Liver (tissue), 8 donors: ENCODE measurements at regions not wholly inside any gene's neighbourhood (a gene's known extent, or its start where the extent isn't known, plus 50 kb on each side); places are given as distances from the start of the nearest gene placed in this dataset.

Source experiments
- DNase-seq: peaks from one replicate; pipeline ENCODE4 v3.0.0-alpha.2; 2017; ENCODE audit warnings: low spot score
- H3K27ac ChIP-seq, 2 donors: one replicate each; pipeline ENCODE4 v1.7.0; 2013; ENCODE audit warnings: inconsistent platforms in 2 of 2, low read length in 2 of 2, control low read depth in 1 of 2, low read depth in 1 of 2, mild to moderate bottlenecking in 1 of 2
- H3K27me3 ChIP-seq, 4 donors: one replicate each; pipeline versions ENCODE4 v1.6.1 to v1.7.0; 2013; ENCODE audit warnings: low read length in 3 of 4, inconsistent platforms in 1 of 4, mild to moderate bottlenecking in 1 of 4, moderate library complexity in 1 of 4; ENCODE audit not compliant: control insufficient read depth in 4 of 4, insufficient read depth in 4 of 4
- H3K36me3 ChIP-seq, 4 donors: one replicate each; pipeline versions ENCODE4 v1.6.1 to v1.7.0; 2013; ENCODE audit warnings: low read length in 3 of 4, mild to moderate bottlenecking in 3 of 4, low read depth in 1 of 4, moderate library complexity in 1 of 4; ENCODE audit not compliant: control insufficient read depth in 4 of 4, insufficient read depth in 3 of 4
- H3K4me1 ChIP-seq, 4 donors: one replicate each; pipeline versions ENCODE4 v1.6.1 to v1.7.0; 2013; ENCODE audit warnings: low read length in 3 of 4, mild to moderate bottlenecking in 3 of 4, moderate library complexity in 1 of 4; ENCODE audit not compliant: control insufficient read depth in 4 of 4, insufficient read depth in 4 of 4
- H3K4me3 ChIP-seq, 3 donors: one replicate each; pipeline versions ENCODE4 v1.6.1 to v1.7.0; 2013; ENCODE audit warnings: low read length in 3 of 3, control low read depth in 1 of 3, low read depth in 1 of 3, mild to moderate bottlenecking in 1 of 3
- H3K9ac ChIP-seq, 2 donors: one replicate each; pipeline ENCODE4 v1.7.0; 2013; ENCODE audit warnings: low read length in 2 of 2, mild to moderate bottlenecking in 2 of 2, moderate library complexity in 2 of 2, control low read depth in 1 of 2, low read depth in 1 of 2
- H3K9me3 ChIP-seq, 4 donors: one replicate each; pipeline versions ENCODE4 v1.6.1 to v1.7.0; 2013; ENCODE audit warnings: low read length in 3 of 4; ENCODE audit not compliant: control insufficient read depth in 4 of 4
- FOXA1 ChIP-seq: IDR thresholded peaks from 2 replicates; pipeline ENCODE4 v1.6.1; 2016; ENCODE audit warnings: antibody characterized with exemption
- FOXA2 ChIP-seq: IDR thresholded peaks from 2 replicates; pipeline ENCODE4 v1.6.1; 2016; ENCODE audit warnings: antibody characterized with exemption
- HNF4G ChIP-seq: IDR thresholded peaks from 2 replicates; pipeline ENCODE4 v1.6.1; 2016; ENCODE audit warnings: antibody characterized with exemption
- JUND ChIP-seq, 2 donors: IDR thresholded peaks; 2 replicates each; pipeline ENCODE4 v1.6.1; 2016; ENCODE audit warnings: antibody characterized with exemption in 2 of 2
- WGBS: extraction: QIAGEN DNeasy Blood & Tissue Kit; methylation state at CpG from one replicate; pipeline ENCODE4 v1.1.7; 2013; 5-methylcytosine and 5-hydroxymethylcytosine counted together
- TF ChIP-seq, protein P1 (sequence below): IDR thresholded peaks from 2 replicates; pipeline ENCODE4 v1.6.1; 2016; ENCODE audit warnings: antibody characterized with exemption
- TF ChIP-seq, protein P2 (sequence below): IDR thresholded peaks from 2 replicates; pipeline ENCODE4 v1.6.1; 2016; ENCODE audit warnings: antibody characterized with exemption, mild to moderate bottlenecking
- TF ChIP-seq, protein P3 (sequence below): fragments of 150-350 bp; IDR thresholded peaks from 2 replicates; pipeline ENCODE4 v1.5.1; 2017; ENCODE audit warnings: improper control_type of control experiment, low read depth, low read length; ENCODE audit not compliant: missing input control
- TF ChIP-seq, protein P4 (sequence below): IDR thresholded peaks from 2 replicates; pipeline ENCODE4 v1.6.1; 2016; ENCODE audit warnings: antibody characterized with exemption
- donor health status: healthy.
- donor health status: healthy.
- donor health status: healthy.
- donor health status: healthy.
- donor health status: healthy.

DNA sequence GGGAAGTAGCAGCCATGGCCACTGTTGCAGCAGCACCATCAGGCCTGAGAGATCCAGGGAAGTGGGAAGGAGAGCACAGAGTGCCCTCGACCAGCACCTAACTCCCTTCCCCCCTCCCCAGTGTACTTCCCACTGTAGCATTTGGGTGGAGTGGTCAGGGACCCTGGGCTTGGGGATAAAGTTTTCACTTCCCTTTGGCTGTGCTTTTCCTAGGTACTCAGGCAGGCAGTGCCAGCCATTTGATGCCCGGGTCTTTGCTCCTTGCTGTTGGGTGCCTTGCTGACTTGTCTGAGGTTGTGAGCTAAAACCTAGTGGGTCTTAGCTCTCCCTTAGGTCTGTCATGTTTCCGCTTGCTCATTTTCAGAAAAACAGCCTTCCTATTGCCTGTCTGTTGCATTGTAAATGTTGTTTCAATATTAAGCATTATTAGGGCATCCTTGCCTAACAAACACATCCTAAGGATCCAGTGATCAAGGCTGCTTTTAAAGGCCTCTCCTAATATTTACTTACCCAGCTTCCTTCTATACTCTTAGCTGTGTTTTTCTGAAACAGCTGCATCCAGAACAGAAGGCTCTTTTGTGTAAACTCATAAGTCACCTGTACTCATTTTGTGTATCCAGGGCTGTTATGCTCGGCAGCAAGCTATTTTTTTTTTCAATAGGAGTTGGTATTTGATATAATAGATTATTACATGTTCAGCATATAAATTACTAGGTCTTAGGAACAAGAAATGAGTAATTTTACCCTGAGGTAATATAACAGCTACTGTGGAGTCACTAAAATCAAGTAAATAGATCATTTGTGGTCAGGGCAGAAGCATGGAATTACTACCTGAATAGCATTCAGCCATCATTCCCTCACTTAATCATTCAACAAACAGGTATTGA lies 418.6 kb upstream of the PROX1 start:
- no peak for DNase-seq
- TF ChIP-seq, protein P1, sequence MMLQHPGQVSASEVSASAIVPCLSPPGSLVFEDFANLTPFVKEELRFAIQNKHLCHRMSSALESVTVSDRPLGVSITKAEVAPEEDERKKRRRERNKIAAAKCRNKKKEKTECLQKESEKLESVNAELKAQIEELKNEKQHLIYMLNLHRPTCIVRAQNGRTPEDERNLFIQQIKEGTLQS = no peak
- no peak for TF ChIP-seq JUND (IDR thresholded peaks at IDR 0.05)
- TF ChIP-seq, protein P2, sequence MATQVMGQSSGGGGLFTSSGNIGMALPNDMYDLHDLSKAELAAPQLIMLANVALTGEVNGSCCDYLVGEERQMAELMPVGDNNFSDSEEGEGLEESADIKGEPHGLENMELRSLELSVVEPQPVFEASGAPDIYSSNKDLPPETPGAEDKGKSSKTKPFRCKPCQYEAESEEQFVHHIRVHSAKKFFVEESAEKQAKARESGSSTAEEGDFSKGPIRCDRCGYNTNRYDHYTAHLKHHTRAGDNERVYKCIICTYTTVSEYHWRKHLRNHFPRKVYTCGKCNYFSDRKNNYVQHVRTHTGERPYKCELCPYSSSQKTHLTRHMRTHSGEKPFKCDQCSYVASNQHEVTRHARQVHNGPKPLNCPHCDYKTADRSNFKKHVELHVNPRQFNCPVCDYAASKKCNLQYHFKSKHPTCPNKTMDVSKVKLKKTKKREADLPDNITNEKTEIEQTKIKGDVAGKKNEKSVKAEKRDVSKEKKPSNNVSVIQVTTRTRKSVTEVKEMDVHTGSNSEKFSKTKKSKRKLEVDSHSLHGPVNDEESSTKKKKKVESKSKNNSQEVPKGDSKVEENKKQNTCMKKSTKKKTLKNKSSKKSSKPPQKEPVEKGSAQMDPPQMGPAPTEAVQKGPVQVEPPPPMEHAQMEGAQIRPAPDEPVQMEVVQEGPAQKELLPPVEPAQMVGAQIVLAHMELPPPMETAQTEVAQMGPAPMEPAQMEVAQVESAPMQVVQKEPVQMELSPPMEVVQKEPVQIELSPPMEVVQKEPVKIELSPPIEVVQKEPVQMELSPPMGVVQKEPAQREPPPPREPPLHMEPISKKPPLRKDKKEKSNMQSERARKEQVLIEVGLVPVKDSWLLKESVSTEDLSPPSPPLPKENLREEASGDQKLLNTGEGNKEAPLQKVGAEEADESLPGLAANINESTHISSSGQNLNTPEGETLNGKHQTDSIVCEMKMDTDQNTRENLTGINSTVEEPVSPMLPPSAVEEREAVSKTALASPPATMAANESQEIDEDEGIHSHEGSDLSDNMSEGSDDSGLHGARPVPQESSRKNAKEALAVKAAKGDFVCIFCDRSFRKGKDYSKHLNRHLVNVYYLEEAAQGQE = no peak
- TF ChIP-seq FOXA2 = no peak
- no peaks in the 10 kb centered on the region for H3K9me3 ChIP-seq
- H3K27me3 ChIP-seq = no peaks in the 10 kb centered on the region
- no peaks in the 10 kb centered on the region for H3K36me3 ChIP-seq
- peaks cover 0 to 4% (median 2%) of the 10 kb centered on the region in 4 donors for H3K4me1 ChIP-seq
- 85% methylated on average over 4 of the region's 4 CpGs for WGBS
- no peak overlapping the region for H3K27ac ChIP-seq
- H3K9ac ChIP-seq = no peak overlapping the region
- H3K4me3 ChIP-seq = no peak overlapping the region

DNA sequence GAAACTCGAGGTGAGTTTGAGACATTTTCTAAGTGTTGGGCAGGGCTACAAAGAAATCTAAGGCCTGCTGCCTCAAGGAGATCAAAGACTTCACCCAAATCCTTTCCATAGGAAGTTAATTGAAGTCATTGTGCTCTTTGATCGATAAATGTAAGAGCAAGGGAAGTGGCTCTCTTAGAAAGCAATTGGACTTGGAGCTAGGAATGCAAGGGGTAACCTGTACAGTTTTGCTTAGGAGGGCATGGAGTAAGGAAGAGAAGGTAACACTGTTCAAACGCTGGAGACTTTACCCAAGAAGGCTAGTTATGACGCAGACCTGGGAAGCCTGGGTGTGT lies 418.0 kb upstream of the PROX1 start:
- H3K27me3 ChIP-seq = no peaks in the 10 kb centered on the region
- no peaks in the 10 kb centered on the region for H3K9me3 ChIP-seq
- 85% methylated on average over 4 of the region's 4 CpGs for WGBS
- no peak overlapping the region for H3K9ac ChIP-seq
- H3K4me3 ChIP-seq = no peak overlapping the region
- no peak overlapping the region for H3K27ac ChIP-seq
- no peaks in the 10 kb centered on the region for H3K36me3 ChIP-seq
- DNase-seq = no peak
- TF ChIP-seq FOXA1 (no peak), HNF4G (no peak), JUND (IDR thresholded peaks at IDR 0.05) (no peak)
- TF ChIP-seq, protein P3, sequence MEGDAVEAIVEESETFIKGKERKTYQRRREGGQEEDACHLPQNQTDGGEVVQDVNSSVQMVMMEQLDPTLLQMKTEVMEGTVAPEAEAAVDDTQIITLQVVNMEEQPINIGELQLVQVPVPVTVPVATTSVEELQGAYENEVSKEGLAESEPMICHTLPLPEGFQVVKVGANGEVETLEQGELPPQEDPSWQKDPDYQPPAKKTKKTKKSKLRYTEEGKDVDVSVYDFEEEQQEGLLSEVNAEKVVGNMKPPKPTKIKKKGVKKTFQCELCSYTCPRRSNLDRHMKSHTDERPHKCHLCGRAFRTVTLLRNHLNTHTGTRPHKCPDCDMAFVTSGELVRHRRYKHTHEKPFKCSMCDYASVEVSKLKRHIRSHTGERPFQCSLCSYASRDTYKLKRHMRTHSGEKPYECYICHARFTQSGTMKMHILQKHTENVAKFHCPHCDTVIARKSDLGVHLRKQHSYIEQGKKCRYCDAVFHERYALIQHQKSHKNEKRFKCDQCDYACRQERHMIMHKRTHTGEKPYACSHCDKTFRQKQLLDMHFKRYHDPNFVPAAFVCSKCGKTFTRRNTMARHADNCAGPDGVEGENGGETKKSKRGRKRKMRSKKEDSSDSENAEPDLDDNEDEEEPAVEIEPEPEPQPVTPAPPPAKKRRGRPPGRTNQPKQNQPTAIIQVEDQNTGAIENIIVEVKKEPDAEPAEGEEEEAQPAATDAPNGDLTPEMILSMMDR = no peak
- TF ChIP-seq, protein P4, sequence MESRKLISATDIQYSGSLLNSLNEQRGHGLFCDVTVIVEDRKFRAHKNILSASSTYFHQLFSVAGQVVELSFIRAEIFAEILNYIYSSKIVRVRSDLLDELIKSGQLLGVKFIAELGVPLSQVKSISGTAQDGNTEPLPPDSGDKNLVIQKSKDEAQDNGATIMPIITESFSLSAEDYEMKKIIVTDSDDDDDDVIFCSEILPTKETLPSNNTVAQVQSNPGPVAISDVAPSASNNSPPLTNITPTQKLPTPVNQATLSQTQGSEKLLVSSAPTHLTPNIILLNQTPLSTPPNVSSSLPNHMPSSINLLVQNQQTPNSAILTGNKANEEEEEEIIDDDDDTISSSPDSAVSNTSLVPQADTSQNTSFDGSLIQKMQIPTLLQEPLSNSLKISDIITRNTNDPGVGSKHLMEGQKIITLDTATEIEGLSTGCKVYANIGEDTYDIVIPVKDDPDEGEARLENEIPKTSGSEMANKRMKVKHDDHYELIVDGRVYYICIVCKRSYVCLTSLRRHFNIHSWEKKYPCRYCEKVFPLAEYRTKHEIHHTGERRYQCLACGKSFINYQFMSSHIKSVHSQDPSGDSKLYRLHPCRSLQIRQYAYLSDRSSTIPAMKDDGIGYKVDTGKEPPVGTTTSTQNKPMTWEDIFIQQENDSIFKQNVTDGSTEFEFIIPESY = no peak
- TF ChIP-seq, protein P2 = no peak
- H3K4me1 ChIP-seq = no peaks in the 10 kb centered on the region
